ENCODE measurements at regions not wholly inside any gene's neighbourhood (a gene's known extent, or its start where the extent isn't known, plus 50 kb on each side); places are given as distances from the start of the nearest gene placed in this dataset.

- TF ChIP-seq EZH2 (IDR thresholded peaks at IDR 0.05) (no peak), POLR2A (IDR thresholded peaks at IDR 0.05; ENCODE audit: borderline replicate concordance, extremely low read depth, insufficient read depth, insufficient read length) (no peak), REST (IDR thresholded peaks at IDR 0.05; ENCODE audit: low read depth) (no peak)
Measured at GRCh38 chr6:94175465-94175864, 756.1 kb upstream of the EPHA7 start.

All from HCT116 (cell line).